ENCODE measurements at regions not wholly inside any gene's neighbourhood (a gene's known extent, or its start where the extent isn't known, plus 50 kb on each side); places are given as distances from the start of the nearest gene placed in this dataset.

GRCh38 chr4:151988591-151988990 is 227.8 kb upstream of the GATB start:
- WGBS = 96% methylated on average over 2 of the region's 2 CpGs
- Histone ChIP-seq H3K4me1 (replicated peaks) (no peaks in the 10 kb centered on the region), H3K27me3 (replicated peaks; ENCODE audit: insufficient read depth) (no peaks in the 10 kb centered on the region), H3K27ac (no peak overlapping the region), H3K9me3 (no peaks in the 10 kb centered on the region), H3K4me3 (no peak overlapping the region), H3K36me3 (no peaks in the 10 kb centered on the region)
- TF ChIP-seq POLR2A (IDR thresholded peaks at IDR 0.05) (no peak), POLR2AphosphoS5 (IDR thresholded peaks at IDR 0.05) (no peak)
- TF ChIP-seq, protein P1, sequence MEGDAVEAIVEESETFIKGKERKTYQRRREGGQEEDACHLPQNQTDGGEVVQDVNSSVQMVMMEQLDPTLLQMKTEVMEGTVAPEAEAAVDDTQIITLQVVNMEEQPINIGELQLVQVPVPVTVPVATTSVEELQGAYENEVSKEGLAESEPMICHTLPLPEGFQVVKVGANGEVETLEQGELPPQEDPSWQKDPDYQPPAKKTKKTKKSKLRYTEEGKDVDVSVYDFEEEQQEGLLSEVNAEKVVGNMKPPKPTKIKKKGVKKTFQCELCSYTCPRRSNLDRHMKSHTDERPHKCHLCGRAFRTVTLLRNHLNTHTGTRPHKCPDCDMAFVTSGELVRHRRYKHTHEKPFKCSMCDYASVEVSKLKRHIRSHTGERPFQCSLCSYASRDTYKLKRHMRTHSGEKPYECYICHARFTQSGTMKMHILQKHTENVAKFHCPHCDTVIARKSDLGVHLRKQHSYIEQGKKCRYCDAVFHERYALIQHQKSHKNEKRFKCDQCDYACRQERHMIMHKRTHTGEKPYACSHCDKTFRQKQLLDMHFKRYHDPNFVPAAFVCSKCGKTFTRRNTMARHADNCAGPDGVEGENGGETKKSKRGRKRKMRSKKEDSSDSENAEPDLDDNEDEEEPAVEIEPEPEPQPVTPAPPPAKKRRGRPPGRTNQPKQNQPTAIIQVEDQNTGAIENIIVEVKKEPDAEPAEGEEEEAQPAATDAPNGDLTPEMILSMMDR (IDR thresholded peaks at IDR 0.05) = no peak
- DNase-seq (ENCODE audit: low spot score) = no peak
- intact Hi-C loops (cut with DNase I) = no loop called here

- H3K36me3 ChIP-seq = no peaks in the 10 kb centered on the region
- H3K4me1 ChIP-seq (replicated peaks) = no peaks in the 10 kb centered on the region
- DNase-seq (ENCODE audit: low spot score) = no peak
- no peaks in the 10 kb centered on the region for H3K27me3 ChIP-seq (replicated peaks; ENCODE audit: insufficient read depth)
- 84% methylated on average over 4 of the region's 4 CpGs for WGBS
- no peak overlapping the region for H3K4me3 ChIP-seq
- TF ChIP-seq, protein P1 (IDR thresholded peaks at IDR 0.05) = no peak
- no peak for TF ChIP-seq POLR2AphosphoS5 (IDR thresholded peaks at IDR 0.05)
- no peak for TF ChIP-seq POLR2A (IDR thresholded peaks at IDR 0.05)
- no peak overlapping the region for H3K27ac ChIP-seq
- H3K9me3 ChIP-seq = no peaks in the 10 kb centered on the region
- intact Hi-C loops (cut with DNase I) = no loop called here
Observed at GRCh38 chr4:151987606-151988005, 226.8 kb upstream of the GATB start.

DNA sequence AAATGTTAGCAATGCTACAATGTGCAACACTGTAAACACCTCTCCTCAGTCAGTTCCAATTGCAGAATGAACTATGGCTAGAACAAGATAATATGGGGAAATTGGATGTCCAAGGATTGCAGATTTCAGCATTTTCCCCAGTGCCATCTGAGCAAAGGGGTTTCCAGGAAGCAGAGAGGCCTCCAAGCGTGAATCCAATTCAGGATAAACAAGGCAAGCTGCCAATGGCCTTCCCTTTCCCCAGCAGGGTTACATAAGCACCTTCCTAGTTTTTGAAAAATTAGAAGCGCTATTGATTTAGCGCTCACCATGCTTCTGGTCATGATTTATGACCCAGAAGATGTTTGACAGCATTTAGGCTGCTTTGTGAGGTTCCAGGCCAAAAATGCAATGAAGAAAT is 223.0 kb upstream of the GATB start:
- H3K27me3 ChIP-seq (replicated peaks; ENCODE audit: insufficient read depth) = no peaks in the 10 kb centered on the region
- WGBS = 67% methylated on average over 3 of the region's 3 CpGs
- intact Hi-C loops (cut with DNase I) = no loop called here
- H3K4me1 ChIP-seq (replicated peaks) = no peaks in the 10 kb centered on the region
- no peaks in the 10 kb centered on the region for H3K9me3 ChIP-seq
- H3K36me3 ChIP-seq = no peaks in the 10 kb centered on the region
- no peak for DNase-seq (ENCODE audit: low spot score)
- H3K27ac ChIP-seq = no peak overlapping the region
- TF ChIP-seq POLR2AphosphoS5 (IDR thresholded peaks at IDR 0.05) (no peak), POLR2A (IDR thresholded peaks at IDR 0.05) (no peak)
- TF ChIP-seq, protein P1 (IDR thresholded peaks at IDR 0.05) = no peak
- no peak overlapping the region for H3K4me3 ChIP-seq

GRCh38 chr4:151979819-151980218 is 219.0 kb upstream of the GATB start:
- DNase-seq (ENCODE audit: low spot score) = no peak
- WGBS = 98% methylated on average over 4 of the region's 4 CpGs
- intact Hi-C loops (cut with DNase I) = no loop called here

DNA sequence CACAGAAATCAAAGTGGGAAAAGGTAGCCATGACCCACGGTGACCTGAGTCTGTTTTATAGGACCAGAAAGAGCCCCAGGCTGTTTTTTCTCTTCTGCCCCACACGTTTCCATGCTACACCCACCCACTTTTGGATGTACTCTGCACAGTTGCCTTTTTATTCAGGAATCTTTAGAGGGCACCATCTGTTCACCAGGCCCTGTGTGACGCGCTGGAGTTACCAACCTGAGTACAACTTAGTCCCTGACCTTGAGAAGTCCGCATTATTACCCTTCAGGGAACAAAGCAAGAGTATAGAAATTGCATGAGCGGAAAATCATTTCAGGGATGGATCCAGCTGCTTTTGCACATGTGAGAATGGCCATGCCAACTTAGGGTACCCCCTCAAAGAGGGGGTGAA is 207.8 kb upstream of the GATB start:
- intact Hi-C loops (cut with DNase I) = no loop called here
- H3K9me3 ChIP-seq = no peaks in the 10 kb centered on the region
- WGBS = 71% methylated on average over 6 of the region's 6 CpGs

More at GRCh38 chr4:151979819-151980218, 219.0 kb upstream of the GATB start:
- Histone ChIP-seq H3K4me1 (replicated peaks) (no peaks in the 10 kb centered on the region), H3K27ac (no peak overlapping the region), H3K9me3 (no peaks in the 10 kb centered on the region), H3K4me3 (no peak overlapping the region), H3K27me3 (replicated peaks; ENCODE audit: insufficient read depth) (no peaks in the 10 kb centered on the region), H3K36me3 (no peaks in the 10 kb centered on the region)
- TF ChIP-seq POLR2AphosphoS5 (IDR thresholded peaks at IDR 0.05) (no peak), POLR2A (IDR thresholded peaks at IDR 0.05) (no peak)
- TF ChIP-seq, protein P1 (IDR thresholded peaks at IDR 0.05) = no peak

More for the DNA sequence above, 207.8 kb upstream of the GATB start:
- H3K27ac ChIP-seq = no peak overlapping the region
- no peaks in the 10 kb centered on the region for H3K27me3 ChIP-seq (replicated peaks; ENCODE audit: insufficient read depth)
- no peaks in the 10 kb centered on the region for H3K36me3 ChIP-seq
- TF ChIP-seq POLR2AphosphoS5 (IDR thresholded peaks at IDR 0.05) = no peak
- TF ChIP-seq POLR2A (IDR thresholded peaks at IDR 0.05) = no peak
- no peak for DNase-seq (ENCODE audit: low spot score)
- no peak overlapping the region for H3K4me3 ChIP-seq
- H3K4me1 ChIP-seq (replicated peaks) = no peaks in the 10 kb centered on the region
